H9 (cell line): ENCODE measurements at regions not wholly inside any gene's neighbourhood (a gene's known extent, or its start where the extent isn't known, plus 50 kb on each side); places are given as distances from the start of the nearest gene placed in this dataset.

Experiments used
- DNase-seq: peaks from one replicate; pipeline ENCODE4 v3.0.0-alpha.2; 2017
- H2AFZ ChIP-seq: one replicate; pipeline ENCODE4 v1.6.1; 2013; ENCODE audit warnings: mild to moderate bottlenecking, low read length, control low read depth, moderate library complexity
- H2AK5ac ChIP-seq: 2 replicates; pipeline ENCODE4 v1.6.1; 2013; ENCODE audit warnings: low read length, control low read depth, mixed read lengths; ENCODE audit not compliant: insufficient read length
- H2BK120ac ChIP-seq: one replicate; pipeline ENCODE4 v1.6.1; 2013; ENCODE audit warnings: low read depth, mild to moderate bottlenecking, low read length, control low read depth, inconsistent platforms; ENCODE audit not compliant: poor library complexity, severe bottlenecking
- H2BK12ac ChIP-seq: 2 replicates; pipeline ENCODE4 v1.6.1; 2013; ENCODE audit warnings: low read length, control low read depth, mixed read lengths, low read depth; ENCODE audit not compliant: insufficient read length
- H2BK15ac ChIP-seq: 2 replicates; pipeline ENCODE4 v1.6.1; 2013; ENCODE audit warnings: low read depth, low read length, control low read depth
- H2BK20ac ChIP-seq: one replicate; pipeline ENCODE4 v1.6.1; 2013; ENCODE audit warnings: low read depth, mild to moderate bottlenecking, low read length, control low read depth, inconsistent platforms; ENCODE audit not compliant: poor library complexity, severe bottlenecking
- H2BK5ac ChIP-seq: 2 replicates; pipeline ENCODE4 v1.6.1; 2013; ENCODE audit warnings: low read length, control low read depth, mixed read lengths; ENCODE audit not compliant: insufficient read length
- H3K14ac ChIP-seq: 2 replicates; pipeline ENCODE4 v1.6.1; 2013; ENCODE audit warnings: low read length, control low read depth; ENCODE audit not compliant: insufficient read depth
- H3K18ac ChIP-seq: 2 replicates; pipeline ENCODE4 v1.6.1; 2013; ENCODE audit warnings: low read depth, mild to moderate bottlenecking, mixed read lengths, low read length, control low read depth; ENCODE audit not compliant: insufficient read length
- H3K23ac ChIP-seq: 2 replicates; pipeline ENCODE4 v1.6.1; 2013; ENCODE audit warnings: low read length, control low read depth, mixed read lengths, low read depth; ENCODE audit not compliant: insufficient read length
- H3K23me2 ChIP-seq: 2 replicates; pipeline ENCODE4 v1.6.1; 2013; ENCODE audit warnings: low read depth, mild to moderate bottlenecking, mixed read lengths, low read length, control low read depth; ENCODE audit not compliant: insufficient read length, poor library complexity, severe bottlenecking
- H3K27ac ChIP-seq: 2 replicates; pipeline ENCODE4 v1.5.1; 2013; ENCODE audit warnings: low read length, control low read depth, mixed read lengths, low read depth; ENCODE audit not compliant: insufficient read length
- H3K27me3 ChIP-seq: 2 replicates; pipeline ENCODE4 v1.6.1; 2013; ENCODE audit warnings: low read length, control low read depth, inconsistent platforms; ENCODE audit not compliant: insufficient read depth
- H3K4ac ChIP-seq: 2 replicates; pipeline ENCODE4 v1.6.1; 2013; ENCODE audit warnings: low read depth, mild to moderate bottlenecking, control low read depth, inconsistent platforms, low read length, moderate library complexity
- H3K4me1 ChIP-seq: 2 replicates; pipeline ENCODE4 v1.6.1; 2013; ENCODE audit warnings: low read length, control low read depth, inconsistent platforms; ENCODE audit not compliant: insufficient read depth
- H3K4me2 ChIP-seq: 2 replicates; pipeline ENCODE4 v1.6.1; 2013; ENCODE audit warnings: low read length, control low read depth, mixed read lengths; ENCODE audit not compliant: insufficient read length, insufficient read depth
- H3K56ac ChIP-seq: 2 replicates; pipeline ENCODE4 v1.6.1; 2013; ENCODE audit warnings: low read depth, mild to moderate bottlenecking, mixed read lengths, low read length, control low read depth; ENCODE audit not compliant: insufficient read length
- H3K79me1 ChIP-seq: 2 replicates; pipeline ENCODE4 v1.6.1; 2013; ENCODE audit warnings: low read depth, mild to moderate bottlenecking, moderate library complexity, low read length, control low read depth, inconsistent platforms; ENCODE audit not compliant: insufficient read depth, poor library complexity, severe bottlenecking
- H3K79me2 ChIP-seq: 2 replicates; pipeline ENCODE4 v1.6.1; 2013; ENCODE audit warnings: low read length, control low read depth, inconsistent platforms; ENCODE audit not compliant: insufficient read depth
- H3K9ac ChIP-seq: 2 replicates; pipeline ENCODE4 v1.6.1; 2013; ENCODE audit warnings: low read length, control low read depth, mixed read lengths; ENCODE audit not compliant: insufficient read length; ENCODE audit errors: extremely low read depth
- H3K9me3 ChIP-seq: one replicate; pipeline ENCODE4 v1.6.1; 2013; ENCODE audit warnings: low read depth, low read length, inconsistent platforms; ENCODE audit not compliant: control insufficient read depth
- H3T11ph ChIP-seq: one replicate; pipeline ENCODE4 v1.6.1; 2013; ENCODE audit warnings: mild to moderate bottlenecking, low read length, control low read depth, inconsistent platforms
- H4K20me1 ChIP-seq: one replicate; pipeline ENCODE4 v1.6.1; 2013; ENCODE audit not compliant: control insufficient read depth, insufficient read length, insufficient read depth
- H4K5ac ChIP-seq: 2 replicates; pipeline ENCODE4 v1.6.1; 2013; ENCODE audit warnings: low read depth, mild to moderate bottlenecking, mixed read lengths, low read length, control low read depth; ENCODE audit not compliant: insufficient read length
- H4K8ac ChIP-seq: replicated peaks from 2 replicates; pipeline ENCODE4 v1.6.1; 2013; ENCODE audit warnings: low read length, control low read depth, mixed read lengths, low read depth; ENCODE audit not compliant: insufficient read length
- H4K91ac ChIP-seq: 2 replicates; pipeline ENCODE4 v1.6.1; 2013; ENCODE audit warnings: low read depth, mild to moderate bottlenecking, moderate library complexity, mixed read lengths, low read length, control low read depth; ENCODE audit not compliant: insufficient read length
- H3K27ac Mint-ChIP-seq, 3 experiments: 2 replicates in 2 of 3; 3 replicates in 1 of 3; pipeline ENCODE4 v1.8.0; 2020 to 2021; ENCODE audit warnings: mixed read lengths in 3 of 3, mild to moderate bottlenecking in 1 of 3, moderate library complexity in 1 of 3
- H3K27me3 Mint-ChIP-seq: 2 replicates; pipeline ENCODE4 v1.8.0; 2021; ENCODE audit warnings: low read depth, mild to moderate bottlenecking, moderate library complexity, mixed read lengths
- H3K36me3 Mint-ChIP-seq, 3 experiments: 2 replicates in 2 of 3; 3 replicates in 1 of 3; pipeline ENCODE4 v1.8.0; 2020 to 2021; ENCODE audit warnings: low read depth in 3 of 3, mixed read lengths in 3 of 3; ENCODE audit not compliant: insufficient read depth in 1 of 3
- H3K4me1 Mint-ChIP-seq, 2 experiments: 2 replicates each; pipeline ENCODE4 v1.8.0; 2020; ENCODE audit warnings: mixed read lengths in 2 of 2
- H3K4me3 Mint-ChIP-seq, 2 experiments: 2 replicates in 1 of 2; 3 replicates in 1 of 2; pipeline ENCODE4 v1.8.0; 2020 to 2021; ENCODE audit warnings: mild to moderate bottlenecking in 2 of 2, mixed read lengths in 2 of 2, moderate library complexity in 1 of 2
- H3K9me3 Mint-ChIP-seq, 2 experiments: 2 replicates in 1 of 2; 3 replicates in 1 of 2; pipeline ENCODE4 v1.8.0; 2020; ENCODE audit warnings: mild to moderate bottlenecking in 2 of 2, mixed read lengths in 2 of 2, moderate library complexity in 1 of 2
- CTCF ChIP-seq: fragments of 200-600 bp; sonication (generic); conservative IDR thresholded peaks from 3 replicates; pipeline ENCODE4 v1.8.0; 2021; ENCODE audit warnings: antibody characterized with exemption, mild to moderate bottlenecking
- WGBS: extraction: QIAGEN DNeasy Blood & Tissue Kit; methylation state at CpG from one replicate; pipeline ENCODE4 v1.1.7; 2013; ENCODE audit warnings: missing lambda C conversion rate, low lambda C conversion rate, mixed read lengths; ENCODE audit not compliant: insufficient read length; ENCODE audit errors: extremely low coverage; 5-methylcytosine and 5-hydroxymethylcytosine counted together

DNA sequence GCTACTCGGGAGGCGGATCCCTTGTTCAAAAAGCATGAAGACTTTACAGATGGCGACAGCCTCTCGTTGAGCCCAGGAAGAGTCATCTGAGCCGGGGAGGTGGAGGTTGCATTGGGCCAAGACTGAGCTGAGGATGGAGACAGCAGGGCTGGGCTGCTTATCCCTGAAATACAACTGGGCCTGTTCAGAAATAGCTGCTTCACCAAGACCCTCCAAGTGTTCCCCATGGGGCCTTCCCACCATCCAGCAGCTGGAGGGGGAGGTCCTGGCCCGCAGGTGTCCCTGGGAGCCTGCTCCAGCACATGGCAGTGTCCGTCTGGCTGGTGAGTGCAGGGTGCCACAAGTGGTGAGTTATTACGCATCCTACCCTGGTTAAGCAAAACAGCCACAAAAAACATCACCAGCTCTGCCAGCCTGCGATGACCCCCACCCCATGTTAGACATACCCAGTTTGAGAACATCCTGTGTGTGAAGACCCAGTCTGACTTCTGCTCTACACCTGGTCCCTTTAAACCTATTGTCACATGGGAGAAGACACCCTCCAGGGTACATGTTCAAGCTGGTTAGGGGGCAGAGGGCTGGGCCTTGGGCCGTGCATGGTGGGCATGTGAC is 93.1 kb upstream of the TMPRSS2 start:
- H3K27me3 Mint-ChIP-seq = peaks cover 33% of the 10 kb centered on the region
- no peak overlapping the region for H3K27ac ChIP-seq

More for the DNA sequence above, 93.1 kb upstream of the TMPRSS2 start:
- H2BK20ac ChIP-seq = no peak overlapping the region
- H3K4ac ChIP-seq = no peak overlapping the region
- no peak overlapping the region for H2BK120ac ChIP-seq
- H2BK5ac ChIP-seq = no peak overlapping the region
- H3T11ph ChIP-seq = no peak overlapping the region
- peak; percentile 14 for DNase-seq
- H3K23me2 ChIP-seq = no peaks in the 10 kb centered on the region
- H3K14ac ChIP-seq = no peak overlapping the region; the same call in 1 of the 2 replicates
- Mint-ChIP-seq H3K27ac (no peak overlapping the region), H3K4me1 (peaks cover 15 to 27% of the 10 kb centered on the region in 2 experiments), H3K4me3 (no peak overlapping the region), H3K36me3 (no peaks in the 10 kb centered on the region; a peak in 1 of 7 replicates), H3K9me3 (no peaks in the 10 kb centered on the region; a peak in 1 of 5 replicates)
- H3K23ac ChIP-seq = no peak overlapping the region
- no peak overlapping the region for H4K91ac ChIP-seq
- no peaks in the 10 kb centered on the region for H3K79me2 ChIP-seq
- no CpG with 5 or more reads among the region's 10 CpGs for WGBS
- no peak overlapping the region for H3K4me2 ChIP-seq
- H4K5ac ChIP-seq = no peak overlapping the region
- H2BK15ac ChIP-seq = no peak overlapping the region
- H3K9me3 ChIP-seq = no peaks in the 10 kb centered on the region
- H3K27me3 ChIP-seq = no peaks in the 10 kb centered on the region
- no peak overlapping the region for H2AFZ ChIP-seq
- H3K18ac ChIP-seq = no peak overlapping the region
- H4K20me1 ChIP-seq = no peaks in the 10 kb centered on the region
- no peak overlapping the region for H4K8ac ChIP-seq
- H3K79me1 ChIP-seq = no peaks in the 10 kb centered on the region
- TF ChIP-seq CTCF = no peak
- no peak overlapping the region for H3K9ac ChIP-seq
- H3K56ac ChIP-seq = no peak overlapping the region
- H2AK5ac ChIP-seq = no peak overlapping the region
- H3K4me1 ChIP-seq = no peaks in the 10 kb centered on the region
- H2BK12ac ChIP-seq = no peak overlapping the region
